Panc1 (cell line): ENCODE measurements at regions not wholly inside any gene's neighbourhood (a gene's known extent, or its start where the extent isn't known, plus 50 kb on each side); places are given as distances from the start of the nearest gene placed in this dataset.

Experiments used
- ATAC-seq: fragments of 200-7000 bp; cut with Tn5 transposase; 2 replicates; pipeline ENCODE4 v1.9.1; 2020; ENCODE audit warnings: mild to moderate bottlenecking, moderate library complexity
- BruUV-seq: library from RNA; stranded (reverse); fragments of 400-500 nt; replicated peaks from 2 replicates; lab custom pipeline; 2021; lab: Mats Ljungman, UMichigan
- CTCF ChIA-PET: fragments of 300-600 bp; sonication (Branson Sonifier 250); formaldehyde crosslinking; loops from one replicate; lab custom pipeline; 2022; ENCODE audit warnings: antibody characterized with exemption; lab: Charles Lee
- POLR2A ChIA-PET: fragments of 300-600 bp; sonication (Branson Sonifier 250); formaldehyde crosslinking; loops from one replicate; lab custom pipeline; 2022; ENCODE audit warnings: antibody characterized with exemption; lab: Charles Lee
- DNase-seq: peaks from one replicate; pipeline ENCODE4 v3.0.0-alpha.2; 2010; ENCODE audit warnings: low read depth, low spot score
- H3K27ac ChIP-seq: 2 replicates; pipeline ENCODE4 v1.5.1; 2011; ENCODE audit warnings: mild to moderate bottlenecking, low read length, inconsistent platforms
- H3K27me3 ChIP-seq: fragments of 200-500 bp; sonication (Bioruptor generic); 2 replicates; pipeline ENCODE4 v1.6.0; 2014; ENCODE audit warnings: low read length, inconsistent platforms; ENCODE audit not compliant: control insufficient read depth, insufficient read depth
- H3K36me3 ChIP-seq: fragments of 200-500 bp; sonication (Bioruptor generic); 2 replicates; pipeline ENCODE4 v1.5.1; 2014; ENCODE audit warnings: inconsistent platforms, mild to moderate bottlenecking, low read length, moderate library complexity; ENCODE audit not compliant: control insufficient read depth, insufficient read depth
- H3K4me1 ChIP-seq: 2 replicates; pipeline ENCODE4 v1.5.1; 2011; ENCODE audit warnings: inconsistent platforms, mild to moderate bottlenecking, low read length, moderate library complexity; ENCODE audit not compliant: control insufficient read depth, insufficient read depth
- H3K4me3 ChIP-seq, 2 experiments: 2 replicates each; pipeline ENCODE4 v1.5.1; 2011 to 2012; ENCODE audit warnings: low read depth in 2 of 2, low read length in 2 of 2, mild to moderate bottlenecking in 2 of 2, inconsistent platforms in 1 of 2, moderate library complexity in 1 of 2
- H3K9me3 ChIP-seq: fragments of 200-500 bp; sonication (Bioruptor generic); 2 replicates; pipeline ENCODE4 v1.5.1; 2014; ENCODE audit warnings: low read depth, mild to moderate bottlenecking, inconsistent platforms, low read length, moderate library complexity; ENCODE audit not compliant: control insufficient read depth, insufficient read depth
- POLR2AphosphoS5 ChIP-seq: IDR thresholded peaks from 2 replicates; pipeline ENCODE4 v1.6.1; 2012; ENCODE audit warnings: mild to moderate bottlenecking, low read depth, low read length, moderate library complexity
- REST ChIP-seq, 2 experiments: IDR thresholded peaks; 2 replicates each; pipeline ENCODE4 v1.6.1; 2011 to 2012; ENCODE audit warnings: low read depth in 2 of 2, control low read depth in 1 of 2, low read length in 1 of 2, mild to moderate bottlenecking in 1 of 2, moderate library complexity in 1 of 2; ENCODE audit not compliant: insufficient read depth in 1 of 2
- SIN3A ChIP-seq: IDR thresholded peaks from 2 replicates; pipeline ENCODE4 v1.6.1; 2012; ENCODE audit warnings: low read depth, mild to moderate bottlenecking, low read length, moderate library complexity, borderline replicate concordance; ENCODE audit not compliant: insufficient read depth
- TCF7L2 ChIP-seq: IDR thresholded peaks from 2 replicates; pipeline ENCODE4 v1.6.1; 2011; ENCODE audit warnings: mild to moderate bottlenecking, low read depth, low read length, inconsistent platforms
- in situ Hi-C: cut with HindIII; loops from 2 replicates; pipeline ENCODE4 v1.10.0; 2016; ENCODE audit warnings: low sequenced_read_pairs, low pct_unique_long_range_greater_than_20kb
- intact Hi-C: fragments of 100-400 bp; cut with micrococcal nuclease; formaldehyde crosslinking; loops from one replicate; pipeline ENCODE4 v1.10.0; 2022; ENCODE audit not compliant: unreplicated experiment
- TF ChIP-seq, protein P1 (sequence below): fragments of 450-650 bp; IDR thresholded peaks from 2 replicates; pipeline ENCODE4 v1.5.1; 2017; ENCODE audit warnings: mild to moderate bottlenecking

GRCh38 chr5:109506556-109506955 is 96.8 kb upstream of the PJA2 start:
- CTCF ChIA-PET, result no interaction called here
- H3K27me3 ChIP-seq, result no peaks in the 10 kb centered on the region
- H3K27ac ChIP-seq, result no peak overlapping the region
- intact Hi-C loops (no loop called here), in situ Hi-C loops (no loop called here)
- DNase-seq (no peak), ATAC-seq (no peak)
- BruUV-seq, result no TSS peak
- POLR2A ChIA-PET, result no interaction called here
- no peak for TF ChIP-seq POLR2AphosphoS5
- no peak for TF ChIP-seq REST (IDR thresholded peaks at IDR 0.05; ENCODE audit: insufficient read depth in 1 of 2, low read depth in 2 of 2, low read length in 1 of 2)
- no peak for TF ChIP-seq TCF7L2
- TF ChIP-seq, protein P1, sequence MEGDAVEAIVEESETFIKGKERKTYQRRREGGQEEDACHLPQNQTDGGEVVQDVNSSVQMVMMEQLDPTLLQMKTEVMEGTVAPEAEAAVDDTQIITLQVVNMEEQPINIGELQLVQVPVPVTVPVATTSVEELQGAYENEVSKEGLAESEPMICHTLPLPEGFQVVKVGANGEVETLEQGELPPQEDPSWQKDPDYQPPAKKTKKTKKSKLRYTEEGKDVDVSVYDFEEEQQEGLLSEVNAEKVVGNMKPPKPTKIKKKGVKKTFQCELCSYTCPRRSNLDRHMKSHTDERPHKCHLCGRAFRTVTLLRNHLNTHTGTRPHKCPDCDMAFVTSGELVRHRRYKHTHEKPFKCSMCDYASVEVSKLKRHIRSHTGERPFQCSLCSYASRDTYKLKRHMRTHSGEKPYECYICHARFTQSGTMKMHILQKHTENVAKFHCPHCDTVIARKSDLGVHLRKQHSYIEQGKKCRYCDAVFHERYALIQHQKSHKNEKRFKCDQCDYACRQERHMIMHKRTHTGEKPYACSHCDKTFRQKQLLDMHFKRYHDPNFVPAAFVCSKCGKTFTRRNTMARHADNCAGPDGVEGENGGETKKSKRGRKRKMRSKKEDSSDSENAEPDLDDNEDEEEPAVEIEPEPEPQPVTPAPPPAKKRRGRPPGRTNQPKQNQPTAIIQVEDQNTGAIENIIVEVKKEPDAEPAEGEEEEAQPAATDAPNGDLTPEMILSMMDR, result no peak
- no peak for TF ChIP-seq SIN3A
- no peaks in the 10 kb centered on the region for H3K36me3 ChIP-seq
- no peaks in the 10 kb centered on the region for H3K4me1 ChIP-seq
- H3K9me3 ChIP-seq, result no peaks in the 10 kb centered on the region
- H3K4me3 ChIP-seq, result no peak overlapping the region

- no TSS peak for BruUV-seq
- H3K4me3 ChIP-seq, result no peak overlapping the region
- DNase-seq, result no peak
- ChIA-PET CTCF (no interaction called here), POLR2A (no interaction called here)
- H3K36me3 ChIP-seq, result no peaks in the 10 kb centered on the region
- in situ Hi-C loops, result no loop called here
- no peak overlapping the region for H3K27ac ChIP-seq
- no peaks in the 10 kb centered on the region for H3K4me1 ChIP-seq
- TF ChIP-seq, protein P1, result no peak
- TF ChIP-seq POLR2AphosphoS5 (no peak), REST (IDR thresholded peaks at IDR 0.05; ENCODE audit: insufficient read depth in 1 of 2, low read depth in 2 of 2, low read length in 1 of 2) (no peak), SIN3A (no peak), TCF7L2 (no peak)
- peaks cover 10% of the 10 kb centered on the region for H3K27me3 ChIP-seq
- no peaks in the 10 kb centered on the region for H3K9me3 ChIP-seq
- no peak for ATAC-seq
- intact Hi-C loops, result no loop called here
Measured at GRCh38 chr5:109496112-109496511, 86.3 kb upstream of the PJA2 start.
